NCI-H446 (cell line): ENCODE measurements at regions not wholly inside any gene's neighbourhood (a gene's known extent, or its start where the extent isn't known, plus 50 kb on each side); places are given as distances from the start of the nearest gene placed in this dataset.

Experiments used
- DNase-seq, 2 experiments: peaks; one replicate each; lab custom pipeline; 2025; lab: John Stamatoyannopoulos, UW

DNA sequence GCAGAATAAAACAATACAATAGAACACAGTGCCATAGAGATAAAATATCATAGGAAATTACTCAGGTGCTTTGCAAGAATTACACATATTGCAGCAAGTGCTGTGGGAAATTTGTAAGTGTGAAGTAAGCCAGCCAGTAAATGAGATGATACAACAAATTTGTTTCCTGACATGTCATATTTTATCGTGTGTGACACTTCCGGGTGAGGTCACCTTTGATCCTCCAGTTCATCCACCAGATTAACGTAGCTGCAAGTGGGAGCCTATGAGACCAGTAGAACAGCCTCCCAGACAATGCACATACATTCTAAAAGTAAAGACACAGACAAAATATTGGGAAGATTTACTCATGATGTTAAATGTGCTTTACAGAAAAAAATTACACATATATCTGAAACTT is 72.2 kb downstream of the PRDM9 start:
- no peak for DNase-seq

- no peak for DNase-seq
These were observed 75.7 kb downstream of the PRDM9 start for GRCh38 chr5:23583081-23583480.

- no peak for DNase-seq
These were observed 81.5 kb downstream of the PRDM9 start for GRCh38 chr5:23588841-23589326.

- no peak for DNase-seq
These were observed 83.8 kb downstream of the PRDM9 start for GRCh38 chr5:23591250-23591649.

GRCh38 chr5:23606927-23607326 is 99.5 kb downstream of the PRDM9 start:
- DNase-seq = no peak

GRCh38 chr5:23612701-23613100 is 105.3 kb downstream of the PRDM9 start:
- DNase-seq = no peak

GRCh38 chr5:23613566-23613965 is 106.2 kb downstream of the PRDM9 start:
- no peak for DNase-seq

GRCh38 chr5:23614422-23614821 is 107.0 kb downstream of the PRDM9 start:
- no peak for DNase-seq

DNA sequence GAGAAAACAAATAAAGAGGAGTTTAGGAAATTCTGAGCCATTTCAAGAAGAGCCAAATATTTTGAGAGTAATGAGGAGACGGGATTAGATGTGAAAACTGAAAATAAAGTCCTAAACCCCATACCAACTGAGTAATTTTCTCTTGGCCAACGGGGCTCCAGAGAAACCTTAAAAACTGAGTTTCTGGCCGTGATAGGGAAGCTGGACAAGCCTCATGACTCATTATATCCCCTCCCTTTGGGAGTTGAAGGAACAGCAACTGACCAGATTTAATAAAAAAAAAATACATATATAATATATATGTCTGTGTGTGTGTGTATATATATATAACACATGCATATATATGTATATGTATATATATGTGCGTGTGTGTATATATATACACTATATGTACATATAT is 119.6 kb downstream of the PRDM9 start:
- no peak for DNase-seq

GRCh38 chr5:23627976-23628375 is 120.6 kb downstream of the PRDM9 start:
- no peak for DNase-seq

DNA sequence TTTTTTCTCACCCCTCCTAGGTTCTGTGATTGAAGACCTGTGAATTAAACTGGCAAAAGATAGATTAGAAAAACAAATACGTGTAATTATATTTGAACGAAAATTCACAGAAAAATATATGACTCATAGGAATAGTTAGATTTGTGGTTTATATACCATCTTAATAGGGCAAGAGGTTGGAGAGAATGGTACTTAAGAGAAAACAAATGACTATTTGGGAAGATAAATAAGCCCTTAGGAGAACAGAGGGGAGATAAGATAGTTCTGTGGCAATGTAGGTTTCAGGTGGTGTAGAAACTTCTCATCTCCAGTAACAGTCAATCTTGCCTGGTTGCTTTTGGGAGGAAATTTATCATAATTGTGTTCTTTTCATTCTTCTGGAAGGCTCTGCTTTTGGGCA is 122.0 kb downstream of the PRDM9 start:
- no peak for DNase-seq

DNA sequence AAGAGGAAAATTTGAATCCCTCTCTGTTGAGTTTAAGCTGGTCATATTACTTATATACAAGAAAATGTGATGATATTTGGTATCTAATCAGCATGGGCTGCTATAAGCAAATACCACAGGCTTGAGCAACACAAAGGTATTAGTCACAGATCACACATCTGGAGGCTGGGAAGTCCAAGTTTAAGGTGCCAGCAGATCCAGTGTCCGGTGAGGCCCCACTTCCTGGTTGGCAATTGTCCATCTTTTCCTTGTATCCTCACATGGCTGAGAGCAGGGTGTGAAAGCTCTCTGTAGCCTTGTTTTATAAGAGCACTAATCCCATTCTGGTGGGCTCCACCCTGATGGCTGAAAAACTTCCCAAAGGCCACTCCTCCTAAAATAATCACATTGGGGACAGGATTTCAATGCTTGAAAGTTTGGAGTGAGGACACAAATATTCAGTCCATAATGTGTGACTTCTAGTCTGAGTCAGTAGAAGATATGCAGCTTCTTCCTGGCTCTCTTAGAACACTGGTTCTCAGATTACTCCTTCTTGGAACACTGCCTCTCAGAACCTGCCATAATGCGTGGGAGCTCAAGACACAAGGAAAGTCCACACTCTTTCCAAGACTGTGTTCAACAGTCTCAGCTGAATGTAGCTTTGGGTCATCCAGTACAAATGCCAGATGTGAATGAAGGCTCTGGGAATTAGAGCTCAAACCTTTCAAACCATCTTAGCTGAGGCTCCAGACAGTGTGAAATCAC is 124.1 kb downstream of the PRDM9 start:
- no peak for DNase-seq

- DNase-seq = no peak
These were observed 128.5 kb downstream of the PRDM9 start for GRCh38 chr5:23635938-23636337.

DNA sequence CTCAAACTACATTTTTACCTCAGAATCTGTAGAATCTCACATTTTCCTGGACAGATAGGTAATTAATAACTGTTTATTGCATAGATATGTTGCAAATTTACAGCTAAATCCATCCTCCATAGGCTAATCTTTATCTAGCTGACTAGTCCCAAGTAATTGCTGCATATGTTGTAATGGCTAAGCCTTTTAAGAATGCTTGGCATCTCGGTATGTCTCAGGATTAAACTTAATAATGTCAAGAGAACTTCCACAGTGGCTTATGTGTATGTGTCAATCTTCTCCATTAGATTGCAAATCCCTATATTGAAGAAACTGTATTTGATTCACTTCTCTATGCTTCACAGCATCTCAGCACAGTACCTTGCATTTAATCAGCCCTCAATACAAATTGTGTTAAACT is 131.9 kb downstream of the PRDM9 start:
- no peak for DNase-seq

DNA sequence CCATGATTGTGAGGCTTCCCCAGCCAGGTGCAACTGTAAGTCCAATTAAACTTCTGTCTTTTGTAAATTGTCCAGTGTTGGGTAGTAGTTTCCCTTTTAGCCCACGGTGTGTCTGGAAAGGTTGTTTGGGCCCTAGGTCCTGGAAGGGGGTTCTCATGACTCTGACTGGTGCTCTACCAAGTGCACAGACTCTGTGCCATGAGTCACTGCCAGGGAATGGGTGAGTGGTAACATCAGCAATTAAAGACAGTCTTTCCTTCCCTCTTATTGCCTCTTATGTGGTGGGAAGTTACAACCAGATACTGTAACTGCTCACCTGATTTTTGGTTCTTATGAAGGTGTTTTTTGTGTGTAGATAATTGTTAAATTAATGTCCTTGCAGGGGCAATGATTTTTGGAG is 141.2 kb downstream of the PRDM9 start:
- DNase-seq = no peak

GRCh38 chr5:23649594-23649993 is 142.2 kb downstream of the PRDM9 start:
- DNase-seq = no peak

DNA sequence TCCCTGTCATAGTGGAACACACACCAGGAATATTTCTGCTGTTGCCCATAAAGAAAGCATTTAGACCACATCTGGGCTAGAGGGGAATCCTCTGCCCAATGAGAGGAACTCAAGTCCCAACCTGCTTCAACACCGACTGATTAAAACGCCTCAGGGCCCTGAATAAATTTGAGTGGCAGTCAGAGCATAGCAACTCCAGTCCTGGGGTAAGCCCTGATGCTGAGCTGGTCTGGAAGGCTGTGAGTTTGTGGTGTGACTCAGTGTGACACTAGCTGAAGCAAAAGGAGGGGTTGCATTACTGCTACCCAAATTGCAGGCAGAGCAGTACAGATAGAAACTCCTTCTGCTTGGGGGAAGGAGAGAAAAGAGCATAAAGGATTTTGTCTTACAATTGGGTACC is 148.3 kb downstream of the PRDM9 start:
- DNase-seq = no peak

DNA sequence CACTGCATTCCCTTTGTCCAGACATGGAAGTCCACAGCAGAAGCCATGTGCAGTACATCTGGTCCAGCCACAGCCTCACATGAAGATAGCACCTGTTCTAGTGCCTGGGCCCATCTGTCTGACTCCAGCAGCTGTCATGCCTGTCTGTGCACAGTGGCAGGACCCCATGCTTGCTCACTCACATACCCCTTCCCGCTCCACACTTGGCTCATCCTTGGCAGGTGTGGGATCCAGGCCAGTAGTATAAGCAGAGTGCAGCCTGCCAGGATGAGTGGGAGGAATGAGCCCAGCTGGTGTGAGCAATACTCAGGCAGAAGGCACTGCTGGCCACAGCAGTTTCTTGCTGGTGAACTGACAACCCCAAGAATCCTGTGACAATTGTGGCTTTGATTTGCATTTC is 168.0 kb downstream of the PRDM9 start:
- DNase-seq = peak; percentile 84 to 95

GRCh38 chr5:23677996-23678395 is 170.6 kb downstream of the PRDM9 start:
- DNase-seq = no peak

DNA sequence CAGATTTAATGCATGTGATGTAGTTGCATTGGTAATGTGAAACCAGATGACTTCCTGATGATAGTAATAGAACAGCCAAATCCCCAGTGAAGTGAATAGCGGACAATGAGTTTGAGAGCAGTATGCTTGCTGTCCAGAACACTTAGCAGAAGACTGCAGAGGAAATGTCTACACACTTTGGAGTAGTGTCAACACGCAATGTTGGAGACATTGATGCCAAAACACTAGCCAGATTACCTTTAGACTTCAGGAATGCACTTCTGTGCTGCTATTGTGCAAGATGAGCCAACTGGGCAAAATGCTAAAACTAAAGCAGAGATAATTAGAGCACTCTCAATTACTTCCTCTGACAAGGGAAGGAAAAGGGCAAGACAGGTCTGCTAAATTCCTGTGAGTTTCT is 176.7 kb downstream of the PRDM9 start:
- no peak for DNase-seq

GRCh38 chr5:23703940-23704855 is 196.8 kb downstream of the PRDM9 start:
- DNase-seq = peak; percentile 22 to 56

- DNase-seq = no peak
These were observed 210.1 kb downstream of the PRDM9 start for GRCh38 chr5:23717486-23717885.

- DNase-seq = no peak
These were observed 211.2 kb downstream of the PRDM9 start for GRCh38 chr5:23718564-23718963.
